SK-N-SH (cell line): ENCODE measurements at regions not wholly inside any gene's neighbourhood (a gene's known extent, or its start where the extent isn't known, plus 50 kb on each side); places are given as distances from the start of the nearest gene placed in this dataset.

Source experiments
- CTCF ChIP-seq: fragments of 200-600 bp; sonication (generic); IDR thresholded peaks from 2 replicates; pipeline ENCODE4 v1.6.1; 2017; ENCODE audit warnings: antibody characterized with exemption, mild to moderate bottlenecking, moderate library complexity
- FOSL2 ChIP-seq: IDR thresholded peaks from 2 replicates; pipeline ENCODE4 v1.4.0; 2012; ENCODE audit warnings: low read depth, mild to moderate bottlenecking, moderate library complexity, borderline replicate concordance
- GABPA ChIP-seq: IDR thresholded peaks from 2 replicates; pipeline ENCODE4 v1.4.0; 2012; ENCODE audit warnings: low read depth, mild to moderate bottlenecking
- GATA2 ChIP-seq: sonication (generic); formaldehyde crosslinking; IDR thresholded peaks from 2 replicates; pipeline ENCODE4 v1.5.0; 2020; ENCODE audit warnings: mild to moderate bottlenecking, missing genetic modification reagents
- MXI1 ChIP-seq: IDR thresholded peaks from 2 replicates; pipeline ENCODE4 v1.6.1; 2012; ENCODE audit warnings: mild to moderate bottlenecking, low read depth, low read length, improper control_type of control experiment
- NRF1 ChIP-seq: IDR thresholded peaks from 2 replicates; pipeline ENCODE4 v1.6.1; 2012; ENCODE audit warnings: low read depth, mild to moderate bottlenecking, low read length
- PBX3 ChIP-seq: IDR thresholded peaks from 2 replicates; pipeline ENCODE4; 2012
- POLR2AphosphoS5 ChIP-seq: IDR thresholded peaks from 2 replicates; pipeline ENCODE4 v1.6.1; 2012; ENCODE audit warnings: low read depth, low read length
- REST ChIP-seq: IDR thresholded peaks from 2 replicates; pipeline ENCODE4 v1.6.1; 2012; ENCODE audit warnings: mild to moderate bottlenecking, low read depth, low read length, moderate library complexity
- RFX5 ChIP-seq: IDR thresholded peaks from 2 replicates; pipeline ENCODE4 v1.6.1; 2012; ENCODE audit warnings: mild to moderate bottlenecking, improper control_type of control experiment, low read length
- USF2 ChIP-seq: fragments of 150-350 bp; IDR thresholded peaks from 2 replicates; pipeline ENCODE4 v1.6.1; 2017; ENCODE audit warnings: antibody characterized with exemption, low read length, low read depth, borderline replicate concordance

- no peak for TF ChIP-seq CTCF
- TF ChIP-seq USF2, result no peak
- TF ChIP-seq POLR2AphosphoS5, result no peak
- TF ChIP-seq REST, result no peak
- TF ChIP-seq RFX5, result no peak
- TF ChIP-seq PBX3, result no peak
- TF ChIP-seq NRF1, result no peak
- no peak for TF ChIP-seq GATA2 (CRISPR knock-in tag)
- TF ChIP-seq MXI1, result no peak
- TF ChIP-seq GABPA, result no peak
- no peak for TF ChIP-seq FOSL2
These were observed 614.7 kb downstream of the PRELID2 start for GRCh38 chr5:145220481-145220880.
